Neural crest cell (in vitro differentiated cells): ENCODE measurements at regions not wholly inside any gene's neighbourhood (a gene's known extent, or its start where the extent isn't known, plus 50 kb on each side); places are given as distances from the start of the nearest gene placed in this dataset.
"Not testable (repeated sequence)": the region's sequence is repeated elsewhere in the genome, so short reads cannot be mapped to it uniquely, and the experiment has no call there.

Source experiments
- DNase-seq: peaks from one replicate; pipeline ENCODE4 v3.0.0; 2021; ENCODE audit warnings: low read depth, mixed read lengths, low spot score
- H3K27ac Mint-ChIP-seq: one replicate; pipeline ENCODE4 v1.8.0; 2021; ENCODE audit warnings: mild to moderate bottlenecking, mixed read lengths; ENCODE audit not compliant: unreplicated experiment
- H3K27me3 Mint-ChIP-seq: 2 replicates; pipeline ENCODE4 v1.8.0; 2021; ENCODE audit warnings: low read depth, mild to moderate bottlenecking, mixed read lengths
- H3K36me3 Mint-ChIP-seq: 2 replicates; pipeline ENCODE4 v1.8.0; 2021; ENCODE audit warnings: low read depth, mild to moderate bottlenecking, mixed read lengths
- H3K4me1 Mint-ChIP-seq: 2 replicates; pipeline ENCODE4 v1.8.0; 2021; ENCODE audit warnings: mixed read lengths
- H3K4me3 Mint-ChIP-seq: one replicate; pipeline ENCODE4 v1.8.0; 2021; ENCODE audit warnings: mild to moderate bottlenecking, mixed read lengths
- H3K9me3 Mint-ChIP-seq: 2 replicates; pipeline ENCODE4 v1.8.0; 2021; ENCODE audit warnings: mixed read lengths
- CTCF ChIP-seq: fragments of 200-600 bp; sonication (generic); conservative IDR thresholded peaks from 2 replicates; pipeline ENCODE4 v1.5.0; 2021; ENCODE audit warnings: antibody characterized with exemption, mild to moderate bottlenecking

- no peak overlapping the region for H3K4me3 Mint-ChIP-seq
- no peak for DNase-seq
- H3K9me3 Mint-ChIP-seq: peaks cover 3% of the 10 kb centered on the region
- no peaks in the 10 kb centered on the region for H3K4me1 Mint-ChIP-seq
- H3K36me3 Mint-ChIP-seq: no peaks in the 10 kb centered on the region
- H3K27ac Mint-ChIP-seq: no peak overlapping the region
- peaks cover 4% of the 10 kb centered on the region for H3K27me3 Mint-ChIP-seq
- TF ChIP-seq CTCF: no peak
Observed at GRCh38 chr5:62184444-62184843, 121.6 kb upstream of the KIF2A start.

GRCh38 chr5:62190173-62190572, 115.8 kb upstream of the KIF2A start:
- H3K4me3 Mint-ChIP-seq: no peak overlapping the region
- TF ChIP-seq CTCF: no peak
- no peaks in the 10 kb centered on the region for H3K4me1 Mint-ChIP-seq
- H3K36me3 Mint-ChIP-seq: peaks cover 3% of the 10 kb centered on the region
- H3K9me3 Mint-ChIP-seq: peaks cover 17% of the 10 kb centered on the region
- DNase-seq: no peak
- H3K27ac Mint-ChIP-seq: no peak overlapping the region
- H3K27me3 Mint-ChIP-seq: peaks cover 6% of the 10 kb centered on the region

- Mint-ChIP-seq H3K4me3 (no peak overlapping the region), H3K27ac (no peak overlapping the region), H3K27me3 (peaks cover 6% of the 10 kb centered on the region), H3K9me3 (peaks cover 17% of the 10 kb centered on the region), H3K36me3 (peaks cover 3% of the 10 kb centered on the region), H3K4me1 (no peaks in the 10 kb centered on the region)
- no peak for TF ChIP-seq CTCF
- no peak for DNase-seq
Observed at GRCh38 chr5:62190931-62191330, 115.1 kb upstream of the KIF2A start.

GRCh38 chr5:62192958-62193357, 113.0 kb upstream of the KIF2A start:
- peaks cover 17% of the 10 kb centered on the region for H3K9me3 Mint-ChIP-seq
- DNase-seq: no peak
- no peak overlapping the region for H3K27ac Mint-ChIP-seq
- H3K36me3 Mint-ChIP-seq: peaks cover 3% of the 10 kb centered on the region
- no peaks in the 10 kb centered on the region for H3K4me1 Mint-ChIP-seq
- no peak overlapping the region for H3K4me3 Mint-ChIP-seq
- TF ChIP-seq CTCF: no peak
- H3K27me3 Mint-ChIP-seq: peaks cover 9% of the 10 kb centered on the region

- H3K36me3 Mint-ChIP-seq, H3K27me3 Mint-ChIP-seq, H3K4me3 Mint-ChIP-seq, H3K27ac Mint-ChIP-seq, H3K4me1 Mint-ChIP-seq, DNase-seq: not testable (repeated sequence)
- peaks cover 10% of the 10 kb centered on the region for H3K9me3 Mint-ChIP-seq
Observed at GRCh38 chr5:62196532-62196931, 109.5 kb upstream of the KIF2A start.

- TF ChIP-seq CTCF: no peak
- no peak for DNase-seq
- Mint-ChIP-seq H3K4me3 (no peak overlapping the region), H3K27ac (no peak overlapping the region), H3K27me3 (peaks cover 10% of the 10 kb centered on the region), H3K36me3 (peaks cover under 1% of the 10 kb centered on the region), H3K9me3 (peaks cover 4% of the 10 kb centered on the region), H3K4me1 (no peaks in the 10 kb centered on the region)
Observed at GRCh38 chr5:62197697-62198096, 108.3 kb upstream of the KIF2A start.
